ENCODE measurements at regions not wholly inside any gene's neighbourhood (a gene's known extent, or its start where the extent isn't known, plus 50 kb on each side); places are given as distances from the start of the nearest gene placed in this dataset.

GRCh38 chr6:170176898-170177771 lies 113.7 kb downstream of the DLL1 start:
- ATAC-seq = no peak

DNA sequence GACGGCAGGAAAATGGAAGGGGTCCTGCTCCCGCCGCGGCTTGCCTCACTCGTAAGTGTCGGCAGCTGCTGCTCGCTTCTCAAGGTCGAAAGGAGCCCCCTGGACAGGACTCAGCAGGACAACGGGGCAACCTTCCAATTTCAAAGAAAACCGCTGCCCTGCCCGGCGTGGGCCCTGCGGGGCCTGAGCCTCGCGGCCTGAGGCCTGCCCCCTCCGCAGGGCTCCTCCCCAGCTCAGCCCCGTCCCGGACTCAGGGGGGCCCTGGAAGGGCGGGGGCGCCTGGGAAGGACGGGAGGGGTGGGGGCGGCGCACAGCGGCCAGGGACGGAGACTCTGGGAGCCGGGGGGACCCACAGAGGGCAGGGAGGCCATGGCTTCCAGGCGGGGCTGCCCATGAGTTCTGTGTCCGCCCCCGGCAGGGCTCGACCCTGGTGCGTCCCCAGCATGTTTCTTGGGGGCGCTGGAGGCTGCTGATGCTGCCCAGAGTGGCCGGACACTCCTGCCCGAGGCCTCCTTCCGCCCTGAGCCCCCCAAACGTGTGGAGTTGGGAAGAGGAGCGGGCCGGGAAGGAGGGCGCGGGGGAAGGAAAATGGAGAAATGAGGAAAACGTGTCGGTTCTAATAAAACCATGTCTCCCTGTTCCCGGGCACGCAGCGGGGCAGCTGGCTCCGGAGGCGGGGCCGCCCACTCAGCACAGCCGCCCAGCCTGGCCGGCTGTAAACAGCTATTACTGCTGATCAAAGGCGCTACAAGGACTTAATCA lies 114.6 kb downstream of the DLL1 start:
- no peak for ATAC-seq

GRCh38 chr6:170175644-170176135 lies 115.2 kb downstream of the DLL1 start:
- ATAC-seq = no peak

DNA sequence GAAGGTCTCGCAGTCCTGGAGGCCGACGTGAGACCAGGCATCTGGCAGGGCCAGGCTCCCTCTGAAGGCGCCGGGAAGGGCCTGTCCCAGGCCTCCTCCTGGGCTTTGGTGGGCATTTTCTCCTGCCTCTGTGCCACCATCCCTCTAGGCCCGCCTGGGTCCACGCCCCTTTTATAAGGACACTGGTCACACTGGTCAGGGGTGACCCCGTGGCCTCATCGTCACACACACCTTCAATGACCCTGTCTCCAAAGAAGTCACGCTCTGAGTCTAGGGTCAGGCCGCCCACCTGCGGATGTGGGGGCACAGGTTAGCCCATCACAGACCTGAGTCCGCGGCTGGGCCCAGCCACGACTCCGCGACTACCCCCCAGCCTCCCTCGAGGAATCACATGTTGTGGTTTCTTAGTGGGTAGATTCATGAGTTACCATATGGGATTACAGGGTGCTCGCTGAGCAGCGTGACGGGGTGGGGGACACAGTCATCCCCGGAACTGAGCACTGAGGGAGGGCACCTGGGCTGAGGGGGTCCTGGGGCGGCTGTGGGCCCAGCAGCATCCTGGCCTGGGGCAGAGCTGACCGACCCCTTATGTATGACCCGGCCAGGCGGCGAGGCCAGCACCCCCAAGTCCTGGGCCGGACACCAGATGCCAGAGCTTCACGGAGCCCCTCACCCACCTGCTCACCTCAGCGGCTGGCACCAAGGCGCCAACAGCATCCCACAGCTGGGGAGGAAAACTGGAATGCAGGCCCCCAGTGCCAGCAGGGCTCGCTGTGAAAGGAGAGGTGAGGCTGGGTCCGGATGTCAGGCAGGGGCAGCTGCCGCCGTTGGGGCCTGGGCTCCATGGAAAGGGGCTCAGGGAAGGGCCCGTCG lies 115.9 kb downstream of the DLL1 start:
- ATAC-seq = no peak

GRCh38 chr6:170174124-170174770 lies 116.6 kb downstream of the DLL1 start:
- ATAC-seq = no peak

DNA sequence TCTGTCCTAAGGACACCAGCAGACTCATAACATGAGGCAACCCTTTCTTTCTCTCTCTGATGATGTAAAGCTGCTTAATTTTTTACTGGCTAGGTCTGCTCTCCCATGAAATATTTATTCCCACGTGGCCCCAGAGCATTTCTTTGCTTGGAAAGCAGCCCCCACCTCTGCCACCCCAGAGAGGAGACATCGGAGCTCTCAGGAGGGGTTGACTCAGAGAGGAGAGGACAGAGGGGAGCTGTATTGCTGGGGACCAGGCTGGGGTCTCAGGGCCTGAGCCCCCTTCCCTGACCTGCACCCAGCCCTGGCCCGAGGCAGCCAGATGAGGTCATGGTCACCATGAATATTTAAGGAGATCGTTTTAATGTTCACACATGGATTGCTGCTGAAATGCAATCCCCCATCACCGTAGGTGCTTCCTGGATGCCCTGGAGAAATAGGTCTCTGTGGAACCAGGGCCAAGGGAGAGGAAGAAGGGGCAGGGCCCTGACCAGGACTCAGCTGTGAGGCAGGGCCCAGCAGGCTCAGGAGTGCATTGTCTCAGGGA lies 117.5 kb downstream of the DLL1 start:
- no peak for ATAC-seq

DNA sequence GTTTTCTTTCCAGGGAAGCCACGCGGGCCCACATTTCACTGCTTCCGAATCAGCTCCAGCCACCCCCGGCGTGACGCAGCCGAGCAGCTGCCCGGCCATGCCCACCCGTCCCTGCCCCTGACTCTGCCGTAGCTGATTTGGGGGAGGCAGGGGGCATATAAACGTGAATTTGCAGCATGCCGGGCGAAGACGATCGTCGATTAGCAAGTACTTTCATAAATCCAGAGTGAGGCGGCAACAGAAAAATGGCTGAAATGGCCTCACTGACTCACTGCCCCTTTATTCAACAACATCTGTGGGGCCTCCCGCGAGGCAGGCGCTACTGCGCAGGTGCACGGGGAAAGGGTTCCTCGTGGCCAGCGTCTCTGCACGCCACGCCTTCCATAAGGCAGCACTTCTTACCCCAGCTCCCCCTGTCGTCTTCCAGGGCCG lies 118.0 kb downstream of the DLL1 start:
- ATAC-seq = no peak

DNA sequence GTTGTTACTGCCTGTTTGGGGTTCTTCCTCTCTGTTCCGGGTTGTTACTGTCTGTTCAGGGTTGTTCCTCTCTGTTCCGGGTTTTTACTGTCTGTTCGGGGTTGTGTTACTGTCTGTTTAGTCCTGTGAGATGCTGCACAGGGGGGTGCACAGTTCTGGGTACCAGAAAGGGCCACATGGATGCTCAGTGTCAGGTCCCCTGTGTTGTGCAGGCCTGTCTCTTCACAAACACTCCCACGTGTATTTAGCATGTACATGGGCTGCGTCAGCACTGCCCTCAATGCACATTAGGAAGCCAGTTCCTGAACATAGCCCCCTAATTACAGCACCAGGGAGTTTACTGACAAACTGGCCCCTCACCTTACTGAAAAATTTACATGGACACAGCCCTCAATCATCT lies 118.5 kb downstream of the DLL1 start:
- no peak for ATAC-seq

- peak; percentile 46 for ATAC-seq
Measured at GRCh38 chr6:170167657-170168159, 123.2 kb downstream of the DLL1 start.

DNA sequence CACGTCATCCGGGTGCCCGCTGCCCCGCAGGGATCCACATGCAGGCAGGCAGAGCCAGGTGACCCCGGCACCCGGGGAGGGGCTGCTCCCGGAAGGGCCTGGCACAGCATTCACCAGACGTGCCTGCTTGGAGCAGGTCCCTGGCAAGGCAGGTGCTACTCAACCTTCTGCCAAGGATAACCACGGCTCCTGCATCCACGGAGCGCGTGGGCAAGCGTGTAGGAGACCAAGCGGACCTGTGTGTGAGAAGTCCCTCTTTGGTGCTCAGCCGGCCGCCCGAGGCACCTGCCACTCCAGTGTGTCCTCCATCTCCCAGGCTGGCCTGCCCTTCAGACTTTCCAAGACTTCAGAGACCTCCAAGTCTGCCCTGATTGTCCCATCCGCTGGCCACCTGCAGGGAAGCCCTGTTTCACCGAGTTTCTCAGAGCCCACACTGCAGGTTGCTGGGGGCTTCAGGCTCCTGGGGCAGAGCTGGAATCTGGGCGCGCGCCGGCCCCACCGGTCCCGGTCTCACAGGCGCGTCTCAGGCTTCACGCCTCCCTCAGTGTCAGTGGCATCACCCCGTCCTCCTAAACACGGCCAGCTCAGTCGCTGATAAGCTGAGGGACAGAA lies 124.3 kb downstream of the DLL1 start:
- ATAC-seq = no peak

GRCh38 chr6:170165471-170166117 lies 125.3 kb downstream of the DLL1 start:
- no peak for ATAC-seq

DNA sequence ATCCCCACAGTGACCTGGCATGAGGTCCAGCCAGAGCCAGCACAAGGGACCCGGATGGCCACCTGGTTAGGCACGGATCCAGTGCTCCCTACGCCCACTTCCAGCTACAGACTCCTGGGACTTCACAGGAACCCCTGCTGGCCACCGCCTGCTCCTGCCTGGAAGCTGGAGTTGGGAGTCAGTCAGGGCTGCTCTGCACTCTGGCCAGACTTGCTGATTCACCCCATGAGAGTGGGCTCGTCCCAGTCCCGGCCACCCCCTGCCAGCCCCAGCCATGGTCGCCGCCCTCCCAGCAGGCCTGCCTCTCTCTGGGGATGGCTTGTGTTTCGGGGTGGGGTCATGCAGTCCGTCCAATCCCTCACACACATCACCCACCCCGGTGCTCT lies 125.8 kb downstream of the DLL1 start:
- ATAC-seq = no peak

- ATAC-seq = peak; percentile 20
Measured at GRCh38 chr6:170164271-170164900, 126.5 kb downstream of the DLL1 start.

DNA sequence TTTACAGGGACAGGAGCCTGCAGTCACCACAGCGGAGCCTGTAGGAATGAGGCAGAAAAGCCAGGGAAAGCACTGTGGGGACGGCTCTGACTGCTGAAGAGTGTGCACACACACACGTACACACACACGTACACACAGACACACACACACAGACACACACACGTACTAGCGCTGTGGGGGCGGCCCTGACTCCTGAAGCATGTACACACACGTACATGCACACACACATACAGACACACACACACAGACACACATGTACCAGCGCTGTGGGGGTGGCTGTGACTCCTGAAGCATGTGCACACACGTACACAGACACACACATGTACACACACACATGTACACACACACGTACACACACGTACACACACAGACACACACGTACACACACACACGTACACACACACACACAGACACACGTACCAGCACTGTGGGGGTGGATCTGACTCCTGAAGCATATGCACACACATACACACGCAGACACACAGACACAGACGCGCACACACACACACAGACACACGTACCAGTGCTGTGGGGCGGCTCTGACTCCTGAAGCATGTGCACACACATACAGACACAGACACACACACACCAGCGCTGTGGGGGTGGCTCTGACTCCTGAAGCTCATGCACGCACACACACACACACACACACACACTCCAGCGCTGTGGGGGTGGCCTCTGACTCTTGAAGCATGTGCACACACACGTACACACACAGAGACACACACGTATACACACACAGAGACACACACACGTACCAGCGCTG lies 127.3 kb downstream of the DLL1 start:
- ATAC-seq = no peak

- ATAC-seq = no peak
Measured at GRCh38 chr6:170162775-170163404, 128.0 kb downstream of the DLL1 start.

- no peak for ATAC-seq
Measured at GRCh38 chr6:170162011-170162774, 128.7 kb downstream of the DLL1 start.

DNA sequence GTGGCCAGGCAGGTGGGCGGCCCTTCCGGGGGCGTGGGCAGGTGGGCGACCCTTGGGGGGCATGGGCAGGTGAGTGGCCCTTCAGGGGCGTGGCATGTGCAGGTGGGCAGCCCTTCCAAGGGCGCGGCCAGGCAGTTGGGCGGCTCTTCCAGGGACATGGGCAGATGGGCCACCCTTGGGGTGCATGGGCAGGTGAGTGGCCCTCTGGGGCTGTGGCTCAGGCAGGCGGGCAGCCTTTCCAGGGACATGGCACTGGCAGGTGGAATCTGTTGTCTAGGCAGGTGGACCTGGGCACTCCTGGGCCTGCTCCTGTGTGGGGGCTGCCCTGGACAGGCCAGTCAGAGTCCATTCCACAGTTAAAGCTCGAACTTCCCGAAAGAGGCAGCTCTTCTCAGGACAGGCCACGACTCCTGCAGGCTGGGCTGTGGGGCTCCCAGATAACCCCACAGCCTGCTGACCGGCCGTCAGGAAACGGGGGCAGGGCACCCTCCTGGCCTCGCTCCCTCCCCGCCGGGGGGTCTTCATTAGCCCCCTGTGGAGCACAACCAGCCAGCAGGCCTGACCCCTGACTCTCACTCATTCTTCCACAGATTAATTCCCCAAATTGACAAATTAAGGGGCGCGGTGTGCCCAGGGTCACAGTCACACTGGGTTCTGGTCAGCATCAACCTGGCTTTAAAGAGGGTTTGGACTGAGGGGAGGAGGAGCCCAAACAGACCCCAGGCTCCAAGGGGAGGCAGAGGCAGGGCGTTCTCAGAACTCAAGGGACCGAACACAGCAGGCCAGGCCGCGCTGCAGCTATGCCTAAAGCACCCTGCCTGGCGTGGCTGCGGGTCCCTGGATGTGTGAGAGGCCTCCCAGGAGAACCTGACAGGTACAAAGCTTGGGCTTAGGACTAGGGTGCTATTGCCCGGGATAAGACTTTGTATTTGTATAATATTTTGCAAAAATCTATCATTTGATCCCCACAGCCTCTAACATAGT lies 130.0 kb downstream of the DLL1 start:
- ATAC-seq = no peak

All from esophagus mucosa (tissue), 1 donor.